Panc1 (cell line): ENCODE measurements at regions not wholly inside any gene's neighbourhood (a gene's known extent, or its start where the extent isn't known, plus 50 kb on each side); places are given as distances from the start of the nearest gene placed in this dataset.

ENCODE experiments used
- ATAC-seq: fragments of 200-7000 bp; cut with Tn5 transposase; 2 replicates; pipeline ENCODE4 v1.9.1; 2020; ENCODE audit warnings: mild to moderate bottlenecking, moderate library complexity
- BruUV-seq: library from RNA; stranded (reverse); fragments of 400-500 nt; replicated peaks from 2 replicates; lab custom pipeline; 2021; lab: Mats Ljungman, UMichigan
- CTCF ChIA-PET: fragments of 300-600 bp; sonication (Branson Sonifier 250); formaldehyde crosslinking; loops from one replicate; lab custom pipeline; 2022; ENCODE audit warnings: antibody characterized with exemption; lab: Charles Lee
- POLR2A ChIA-PET: fragments of 300-600 bp; sonication (Branson Sonifier 250); formaldehyde crosslinking; loops from one replicate; lab custom pipeline; 2022; ENCODE audit warnings: antibody characterized with exemption; lab: Charles Lee
- DNase-seq: peaks from one replicate; pipeline ENCODE4 v3.0.0-alpha.2; 2010; ENCODE audit warnings: low read depth, low spot score
- H3K27ac ChIP-seq: 2 replicates; pipeline ENCODE4 v1.5.1; 2011; ENCODE audit warnings: mild to moderate bottlenecking, low read length, inconsistent platforms
- H3K27me3 ChIP-seq: fragments of 200-500 bp; sonication (Bioruptor generic); 2 replicates; pipeline ENCODE4 v1.6.0; 2014; ENCODE audit warnings: low read length, inconsistent platforms; ENCODE audit not compliant: control insufficient read depth, insufficient read depth
- H3K36me3 ChIP-seq: fragments of 200-500 bp; sonication (Bioruptor generic); 2 replicates; pipeline ENCODE4 v1.5.1; 2014; ENCODE audit warnings: inconsistent platforms, mild to moderate bottlenecking, low read length, moderate library complexity; ENCODE audit not compliant: control insufficient read depth, insufficient read depth
- H3K4me1 ChIP-seq: 2 replicates; pipeline ENCODE4 v1.5.1; 2011; ENCODE audit warnings: inconsistent platforms, mild to moderate bottlenecking, low read length, moderate library complexity; ENCODE audit not compliant: control insufficient read depth, insufficient read depth
- H3K4me3 ChIP-seq, 2 experiments: 2 replicates each; pipeline ENCODE4 v1.5.1; 2011 to 2012; ENCODE audit warnings: low read depth in 2 of 2, low read length in 2 of 2, mild to moderate bottlenecking in 2 of 2, inconsistent platforms in 1 of 2, moderate library complexity in 1 of 2
- H3K9me3 ChIP-seq: fragments of 200-500 bp; sonication (Bioruptor generic); 2 replicates; pipeline ENCODE4 v1.5.1; 2014; ENCODE audit warnings: low read depth, mild to moderate bottlenecking, inconsistent platforms, low read length, moderate library complexity; ENCODE audit not compliant: control insufficient read depth, insufficient read depth
- POLR2AphosphoS5 ChIP-seq: IDR thresholded peaks from 2 replicates; pipeline ENCODE4 v1.6.1; 2012; ENCODE audit warnings: mild to moderate bottlenecking, low read depth, low read length, moderate library complexity
- SIN3A ChIP-seq: IDR thresholded peaks from 2 replicates; pipeline ENCODE4 v1.6.1; 2012; ENCODE audit warnings: low read depth, mild to moderate bottlenecking, low read length, moderate library complexity, borderline replicate concordance; ENCODE audit not compliant: insufficient read depth
- TCF7L2 ChIP-seq: IDR thresholded peaks from 2 replicates; pipeline ENCODE4 v1.6.1; 2011; ENCODE audit warnings: mild to moderate bottlenecking, low read depth, low read length, inconsistent platforms
- in situ Hi-C: cut with HindIII; loops from 2 replicates; pipeline ENCODE4 v1.10.0; 2016; ENCODE audit warnings: low sequenced_read_pairs, low pct_unique_long_range_greater_than_20kb
- intact Hi-C: fragments of 100-400 bp; cut with micrococcal nuclease; formaldehyde crosslinking; loops from one replicate; pipeline ENCODE4 v1.10.0; 2022; ENCODE audit not compliant: unreplicated experiment
- TF ChIP-seq, protein P1 (sequence below), 2 experiments: IDR thresholded peaks; 2 replicates each; pipeline ENCODE4 v1.6.1; 2011 to 2012; ENCODE audit warnings: low read depth in 2 of 2, control low read depth in 1 of 2, low read length in 1 of 2, mild to moderate bottlenecking in 1 of 2, moderate library complexity in 1 of 2; ENCODE audit not compliant: insufficient read depth in 1 of 2
- TF ChIP-seq, protein P2 (sequence below): fragments of 450-650 bp; IDR thresholded peaks from 2 replicates; pipeline ENCODE4 v1.5.1; 2017; ENCODE audit warnings: mild to moderate bottlenecking

DNA sequence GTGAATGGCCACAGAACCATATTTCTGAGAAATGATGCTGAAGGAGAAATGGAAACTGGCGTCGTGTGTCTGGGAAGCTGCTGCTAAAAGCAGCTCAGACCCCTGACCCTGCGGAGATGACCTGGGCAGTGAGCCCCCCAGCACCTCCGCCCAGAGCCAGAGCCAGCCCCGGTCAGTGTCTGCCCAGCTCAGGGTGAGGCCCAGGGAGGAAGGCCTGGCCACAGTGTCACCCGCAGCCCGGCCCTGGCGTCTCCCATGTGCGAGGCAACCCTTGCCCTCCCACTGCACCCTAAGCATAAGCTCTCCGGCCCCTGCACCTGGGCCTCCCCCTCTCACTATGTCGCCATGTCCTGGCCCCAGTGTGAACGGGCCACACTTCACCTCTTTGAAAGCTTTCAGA, 502.8 kb downstream of the EIPR1 start:
- in situ Hi-C loops (no loop called here), intact Hi-C loops (no loop called here)
- H3K36me3 ChIP-seq: no peaks in the 10 kb centered on the region
- H3K27ac ChIP-seq: no peak overlapping the region
- DNase-seq (no peak), ATAC-seq (no peak)
- CTCF ChIA-PET: no interaction called here
- no TSS peak for BruUV-seq
- no peaks in the 10 kb centered on the region for H3K27me3 ChIP-seq
- POLR2A ChIA-PET: no interaction called here
- TF ChIP-seq SIN3A (no peak), TCF7L2 (no peak)
- TF ChIP-seq, protein P1, sequence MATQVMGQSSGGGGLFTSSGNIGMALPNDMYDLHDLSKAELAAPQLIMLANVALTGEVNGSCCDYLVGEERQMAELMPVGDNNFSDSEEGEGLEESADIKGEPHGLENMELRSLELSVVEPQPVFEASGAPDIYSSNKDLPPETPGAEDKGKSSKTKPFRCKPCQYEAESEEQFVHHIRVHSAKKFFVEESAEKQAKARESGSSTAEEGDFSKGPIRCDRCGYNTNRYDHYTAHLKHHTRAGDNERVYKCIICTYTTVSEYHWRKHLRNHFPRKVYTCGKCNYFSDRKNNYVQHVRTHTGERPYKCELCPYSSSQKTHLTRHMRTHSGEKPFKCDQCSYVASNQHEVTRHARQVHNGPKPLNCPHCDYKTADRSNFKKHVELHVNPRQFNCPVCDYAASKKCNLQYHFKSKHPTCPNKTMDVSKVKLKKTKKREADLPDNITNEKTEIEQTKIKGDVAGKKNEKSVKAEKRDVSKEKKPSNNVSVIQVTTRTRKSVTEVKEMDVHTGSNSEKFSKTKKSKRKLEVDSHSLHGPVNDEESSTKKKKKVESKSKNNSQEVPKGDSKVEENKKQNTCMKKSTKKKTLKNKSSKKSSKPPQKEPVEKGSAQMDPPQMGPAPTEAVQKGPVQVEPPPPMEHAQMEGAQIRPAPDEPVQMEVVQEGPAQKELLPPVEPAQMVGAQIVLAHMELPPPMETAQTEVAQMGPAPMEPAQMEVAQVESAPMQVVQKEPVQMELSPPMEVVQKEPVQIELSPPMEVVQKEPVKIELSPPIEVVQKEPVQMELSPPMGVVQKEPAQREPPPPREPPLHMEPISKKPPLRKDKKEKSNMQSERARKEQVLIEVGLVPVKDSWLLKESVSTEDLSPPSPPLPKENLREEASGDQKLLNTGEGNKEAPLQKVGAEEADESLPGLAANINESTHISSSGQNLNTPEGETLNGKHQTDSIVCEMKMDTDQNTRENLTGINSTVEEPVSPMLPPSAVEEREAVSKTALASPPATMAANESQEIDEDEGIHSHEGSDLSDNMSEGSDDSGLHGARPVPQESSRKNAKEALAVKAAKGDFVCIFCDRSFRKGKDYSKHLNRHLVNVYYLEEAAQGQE (IDR thresholded peaks at IDR 0.05; ENCODE audit: insufficient read depth in 1 of 2, low read depth in 2 of 2, low read length in 1 of 2): no peak
- TF ChIP-seq, protein P2, sequence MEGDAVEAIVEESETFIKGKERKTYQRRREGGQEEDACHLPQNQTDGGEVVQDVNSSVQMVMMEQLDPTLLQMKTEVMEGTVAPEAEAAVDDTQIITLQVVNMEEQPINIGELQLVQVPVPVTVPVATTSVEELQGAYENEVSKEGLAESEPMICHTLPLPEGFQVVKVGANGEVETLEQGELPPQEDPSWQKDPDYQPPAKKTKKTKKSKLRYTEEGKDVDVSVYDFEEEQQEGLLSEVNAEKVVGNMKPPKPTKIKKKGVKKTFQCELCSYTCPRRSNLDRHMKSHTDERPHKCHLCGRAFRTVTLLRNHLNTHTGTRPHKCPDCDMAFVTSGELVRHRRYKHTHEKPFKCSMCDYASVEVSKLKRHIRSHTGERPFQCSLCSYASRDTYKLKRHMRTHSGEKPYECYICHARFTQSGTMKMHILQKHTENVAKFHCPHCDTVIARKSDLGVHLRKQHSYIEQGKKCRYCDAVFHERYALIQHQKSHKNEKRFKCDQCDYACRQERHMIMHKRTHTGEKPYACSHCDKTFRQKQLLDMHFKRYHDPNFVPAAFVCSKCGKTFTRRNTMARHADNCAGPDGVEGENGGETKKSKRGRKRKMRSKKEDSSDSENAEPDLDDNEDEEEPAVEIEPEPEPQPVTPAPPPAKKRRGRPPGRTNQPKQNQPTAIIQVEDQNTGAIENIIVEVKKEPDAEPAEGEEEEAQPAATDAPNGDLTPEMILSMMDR: no peak
- no peak overlapping the region for H3K4me3 ChIP-seq
- no peaks in the 10 kb centered on the region for H3K4me1 ChIP-seq
- H3K9me3 ChIP-seq: no peaks in the 10 kb centered on the region

DNA sequence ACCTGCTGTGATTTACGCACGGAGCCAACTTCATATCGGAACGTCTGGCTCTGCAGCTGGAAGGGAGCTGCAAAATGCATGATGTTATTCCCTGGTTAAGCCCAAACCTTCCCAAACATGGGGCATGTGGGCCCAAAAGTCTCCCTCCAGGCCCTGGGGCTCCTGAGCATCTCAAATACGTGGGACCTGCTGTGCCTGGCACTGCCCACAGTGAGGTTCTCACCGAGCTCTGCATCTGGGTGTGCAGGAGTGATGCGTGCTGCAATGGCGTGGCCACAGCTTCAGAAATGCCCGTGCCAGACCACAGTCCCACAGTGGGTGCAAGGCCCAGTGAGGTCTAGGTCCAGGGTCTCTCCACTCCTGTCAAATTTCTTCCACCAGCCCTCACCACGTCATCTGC, 503.3 kb downstream of the EIPR1 start:
- Histone ChIP-seq H3K27ac (no peak overlapping the region), H3K4me3 (no peak overlapping the region), H3K4me1 (no peaks in the 10 kb centered on the region), H3K9me3 (no peaks in the 10 kb centered on the region), H3K36me3 (no peaks in the 10 kb centered on the region), H3K27me3 (no peaks in the 10 kb centered on the region)
- DNase-seq (no peak), ATAC-seq (no peak)
- in situ Hi-C loops: no loop called here
- intact Hi-C loops: no loop called here
- TF ChIP-seq SIN3A: no peak
- no peak for TF ChIP-seq POLR2AphosphoS5
- TF ChIP-seq, protein P2: no peak
- ChIA-PET CTCF (no interaction called here), POLR2A (no interaction called here)
- no TSS peak for BruUV-seq

DNA sequence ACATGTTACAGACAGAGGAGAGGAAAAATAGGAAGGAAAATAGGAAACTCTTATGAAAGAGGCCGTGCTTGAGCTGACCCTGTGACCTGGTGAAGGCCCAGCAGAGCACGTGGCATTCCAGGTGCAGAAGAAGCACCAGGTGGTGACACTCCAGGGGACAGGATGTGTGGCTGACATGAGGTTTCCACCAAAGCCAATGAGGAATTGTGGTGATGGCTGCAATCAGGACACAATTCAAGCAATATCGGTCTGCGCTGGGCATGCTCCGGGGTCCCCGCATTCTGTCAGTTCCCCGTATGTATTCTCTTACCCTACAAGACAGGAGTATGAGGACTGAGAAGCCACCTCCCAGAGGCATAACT, 504.2 kb downstream of the EIPR1 start:
- in situ Hi-C loops: no loop called here

More for the DNA sequence above, 504.2 kb downstream of the EIPR1 start:
- intact Hi-C loops: no loop called here
- BruUV-seq: no TSS peak
- peaks cover 1% of the 10 kb centered on the region; the same call in 1 of the 2 replicates for H3K27me3 ChIP-seq
- TF ChIP-seq, protein P2: no peak
- TF ChIP-seq POLR2AphosphoS5: no peak
- TF ChIP-seq, protein P1 (IDR thresholded peaks at IDR 0.05; ENCODE audit: insufficient read depth in 1 of 2, low read depth in 2 of 2, low read length in 1 of 2): no peak
- no peak for TF ChIP-seq TCF7L2
- no peak for TF ChIP-seq SIN3A
- ChIA-PET CTCF (no interaction called here), POLR2A (no interaction called here)
- H3K9me3 ChIP-seq: no peaks in the 10 kb centered on the region
- ATAC-seq (no peak), DNase-seq (no peak)
- H3K27ac ChIP-seq: no peak overlapping the region
- no peaks in the 10 kb centered on the region for H3K36me3 ChIP-seq
- no peak overlapping the region for H3K4me3 ChIP-seq
- H3K4me1 ChIP-seq: no peaks in the 10 kb centered on the region
